ENCODE measurements at regions not wholly inside any gene's neighbourhood (a gene's known extent, or its start where the extent isn't known, plus 50 kb on each side); places are given as distances from the start of the nearest gene placed in this dataset.

- no peak for DNase-seq (ENCODE audit: low spot score)
- ChIA-PET CTCF (no interaction called here), POLR2A (no interaction called here)
- H3K27ac Mint-ChIP-seq = no peak overlapping the region
- ATAC-seq = no peak
- peaks cover 11% of the 10 kb centered on the region for H3K4me1 Mint-ChIP-seq
- no peak for TF ChIP-seq GRHL2 (CRISPR knock-in tag; IDR thresholded peaks at IDR 0.05; ENCODE audit: insufficient replicate concordance, severe bottlenecking)
- TF ChIP-seq SMAD4 (CRISPR knock-in tag; IDR thresholded peaks at IDR 0.05) = no peak
- TF ChIP-seq, protein P1, sequence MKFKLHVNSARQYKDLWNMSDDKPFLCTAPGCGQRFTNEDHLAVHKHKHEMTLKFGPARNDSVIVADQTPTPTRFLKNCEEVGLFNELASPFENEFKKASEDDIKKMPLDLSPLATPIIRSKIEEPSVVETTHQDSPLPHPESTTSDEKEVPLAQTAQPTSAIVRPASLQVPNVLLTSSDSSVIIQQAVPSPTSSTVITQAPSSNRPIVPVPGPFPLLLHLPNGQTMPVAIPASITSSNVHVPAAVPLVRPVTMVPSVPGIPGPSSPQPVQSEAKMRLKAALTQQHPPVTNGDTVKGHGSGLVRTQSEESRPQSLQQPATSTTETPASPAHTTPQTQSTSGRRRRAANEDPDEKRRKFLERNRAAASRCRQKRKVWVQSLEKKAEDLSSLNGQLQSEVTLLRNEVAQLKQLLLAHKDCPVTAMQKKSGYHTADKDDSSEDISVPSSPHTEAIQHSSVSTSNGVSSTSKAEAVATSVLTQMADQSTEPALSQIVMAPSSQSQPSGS (CRISPR knock-in tag; IDR thresholded peaks at IDR 0.05; ENCODE audit: borderline replicate concordance, low read depth) = no peak
- TF ChIP-seq TEAD4 (CRISPR knock-in tag; IDR thresholded peaks at IDR 0.05) = no peak
- TF ChIP-seq ERG (CRISPR knock-in tag; IDR thresholded peaks at IDR 0.05) = no peak
- no peak for TF ChIP-seq IRF2 (CRISPR knock-in tag; IDR thresholded peaks at IDR 0.05; ENCODE audit: borderline replicate concordance, low read depth)
- no peak for TF ChIP-seq ATF1 (CRISPR knock-in tag; IDR thresholded peaks at IDR 0.05)
- TF ChIP-seq E2F1 (CRISPR knock-in tag; IDR thresholded peaks at IDR 0.05) = no peak
- TF ChIP-seq PRRX2 (CRISPR knock-in tag; IDR thresholded peaks at IDR 0.05) = no peak
- TF ChIP-seq, protein P2, sequence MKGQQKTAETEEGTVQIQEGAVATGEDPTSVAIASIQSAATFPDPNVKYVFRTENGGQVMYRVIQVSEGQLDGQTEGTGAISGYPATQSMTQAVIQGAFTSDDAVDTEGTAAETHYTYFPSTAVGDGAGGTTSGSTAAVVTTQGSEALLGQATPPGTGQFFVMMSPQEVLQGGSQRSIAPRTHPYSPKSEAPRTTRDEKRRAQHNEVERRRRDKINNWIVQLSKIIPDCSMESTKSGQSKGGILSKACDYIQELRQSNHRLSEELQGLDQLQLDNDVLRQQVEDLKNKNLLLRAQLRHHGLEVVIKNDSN (CRISPR knock-in tag; IDR thresholded peaks at IDR 0.05) = no peak
- H3K4me3 Mint-ChIP-seq = no peak overlapping the region
- H3K27me3 Mint-ChIP-seq (ENCODE audit: low read depth) = peaks cover 21% of the 10 kb centered on the region
- H3K9me3 Mint-ChIP-seq = peaks cover 19% of the 10 kb centered on the region
- peaks cover 8% of the 10 kb centered on the region; the same call in 1 of the 2 replicates for H3K36me3 Mint-ChIP-seq
These were observed 101.5 kb downstream of the UNC5CL start for GRCh38 chr6:40937491-40937890.

DNA sequence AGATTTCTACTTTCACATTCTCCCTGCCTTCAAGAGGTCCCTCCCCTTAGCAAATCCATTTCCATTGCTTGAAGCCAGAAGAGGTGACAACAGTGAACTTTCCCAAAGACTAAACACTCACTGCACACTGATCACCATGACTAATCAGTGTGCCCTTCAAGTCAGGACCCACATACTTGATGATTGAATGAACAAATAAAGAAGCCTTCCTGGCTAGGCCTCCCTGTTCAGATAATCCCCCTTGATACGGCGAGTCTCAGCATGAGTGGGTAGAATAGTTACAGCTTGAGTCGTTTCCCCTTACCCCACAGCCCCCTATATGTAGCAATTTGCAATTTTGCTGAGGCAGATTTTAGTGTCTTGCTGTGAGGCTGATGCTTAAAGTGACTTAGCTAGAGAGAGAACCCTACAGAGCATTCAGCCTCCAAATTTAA is 102.2 kb downstream of the UNC5CL start:
- peaks cover 21% of the 10 kb centered on the region for H3K27me3 Mint-ChIP-seq (ENCODE audit: low read depth)
- peaks cover 13% of the 10 kb centered on the region for H3K9me3 Mint-ChIP-seq
- peaks cover 11% of the 10 kb centered on the region for H3K4me1 Mint-ChIP-seq
- TF ChIP-seq NR3C1 (CRISPR knock-in tag; conservative IDR thresholded peaks at IDR 0.05; ENCODE audit: low read depth) (no peak), SMAD3 (CRISPR knock-in tag; IDR thresholded peaks at IDR 0.05; ENCODE audit: borderline replicate concordance) (no peak), ZMAT4 (CRISPR knock-in tag; IDR thresholded peaks at IDR 0.05) (no peak), NFE2L1 (CRISPR knock-in tag; IDR thresholded peaks at IDR 0.05) (no peak), FOXP1 (CRISPR knock-in tag; IDR thresholded peaks at IDR 0.05; ENCODE audit: borderline replicate concordance) (no peak), ATF6 (CRISPR knock-in tag; IDR thresholded peaks at IDR 0.05) (no peak), FOXK1 (CRISPR knock-in tag; IDR thresholded peaks at IDR 0.05) (no peak), ERG (CRISPR knock-in tag; IDR thresholded peaks at IDR 0.05) (no peak), CREM (CRISPR knock-in tag; IDR thresholded peaks at IDR 0.05) (no peak), ATF1 (CRISPR knock-in tag; IDR thresholded peaks at IDR 0.05) (no peak), TP53 (CRISPR knock-in tag; IDR thresholded peaks at IDR 0.05) (no peak)
- TF ChIP-seq, protein P3, sequence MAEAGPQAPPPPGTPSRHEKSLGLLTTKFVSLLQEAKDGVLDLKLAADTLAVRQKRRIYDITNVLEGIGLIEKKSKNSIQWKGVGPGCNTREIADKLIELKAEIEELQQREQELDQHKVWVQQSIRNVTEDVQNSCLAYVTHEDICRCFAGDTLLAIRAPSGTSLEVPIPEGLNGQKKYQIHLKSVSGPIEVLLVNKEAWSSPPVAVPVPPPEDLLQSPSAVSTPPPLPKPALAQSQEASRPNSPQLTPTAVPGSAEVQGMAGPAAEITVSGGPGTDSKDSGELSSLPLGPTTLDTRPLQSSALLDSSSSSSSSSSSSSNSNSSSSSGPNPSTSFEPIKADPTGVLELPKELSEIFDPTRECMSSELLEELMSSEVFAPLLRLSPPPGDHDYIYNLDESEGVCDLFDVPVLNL (CRISPR knock-in tag; IDR thresholded peaks at IDR 0.05; ENCODE audit: borderline replicate concordance, low read depth) = no peak
- TF ChIP-seq, protein P4, sequence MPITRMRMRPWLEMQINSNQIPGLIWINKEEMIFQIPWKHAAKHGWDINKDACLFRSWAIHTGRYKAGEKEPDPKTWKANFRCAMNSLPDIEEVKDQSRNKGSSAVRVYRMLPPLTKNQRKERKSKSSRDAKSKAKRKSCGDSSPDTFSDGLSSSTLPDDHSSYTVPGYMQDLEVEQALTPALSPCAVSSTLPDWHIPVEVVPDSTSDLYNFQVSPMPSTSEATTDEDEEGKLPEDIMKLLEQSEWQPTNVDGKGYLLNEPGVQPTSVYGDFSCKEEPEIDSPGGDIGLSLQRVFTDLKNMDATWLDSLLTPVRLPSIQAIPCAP (CRISPR knock-in tag; IDR thresholded peaks at IDR 0.05) = no peak
- ChIA-PET POLR2A (no interaction called here), CTCF (no interaction called here)
- DNase-seq (ENCODE audit: low spot score) (no peak), ATAC-seq (no peak)
- H3K4me3 Mint-ChIP-seq = no peak overlapping the region
- peaks cover 8% of the 10 kb centered on the region; the same call in 1 of the 2 replicates for H3K36me3 Mint-ChIP-seq
- H3K27ac Mint-ChIP-seq = no peak overlapping the region
